DMS114 treated with DMSO at 0.1 percent for 48 hours (cell line): ENCODE measurements at regions not wholly inside any gene's neighbourhood (a gene's known extent, or its start where the extent isn't known, plus 50 kb on each side); places are given as distances from the start of the nearest gene placed in this dataset.

Experiments used
- DNase-seq: peaks from one replicate; lab custom pipeline; 2025; ENCODE audit not compliant: unreplicated experiment; lab: John Stamatoyannopoulos, UW

DNA sequence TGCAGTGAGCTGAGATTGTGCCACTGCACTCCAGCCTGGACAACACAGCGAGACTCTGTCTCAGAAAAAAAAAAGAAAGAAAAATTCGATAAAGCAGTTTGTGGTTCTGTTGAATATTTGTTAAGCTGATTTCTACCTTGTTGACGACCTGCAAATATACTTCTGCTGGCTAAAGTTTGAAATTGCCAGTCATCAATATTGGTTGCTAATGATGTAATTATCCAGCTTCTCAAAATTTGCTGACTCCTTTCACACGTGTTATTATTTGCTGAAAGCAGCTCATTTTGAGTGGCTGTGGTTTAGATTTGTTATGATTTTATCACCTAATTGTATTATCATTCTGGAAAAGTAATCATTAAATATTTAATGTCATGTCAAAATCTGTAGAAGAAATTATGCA is 774.3 kb downstream of the QKI start:
- DNase-seq, result no peak

DNA sequence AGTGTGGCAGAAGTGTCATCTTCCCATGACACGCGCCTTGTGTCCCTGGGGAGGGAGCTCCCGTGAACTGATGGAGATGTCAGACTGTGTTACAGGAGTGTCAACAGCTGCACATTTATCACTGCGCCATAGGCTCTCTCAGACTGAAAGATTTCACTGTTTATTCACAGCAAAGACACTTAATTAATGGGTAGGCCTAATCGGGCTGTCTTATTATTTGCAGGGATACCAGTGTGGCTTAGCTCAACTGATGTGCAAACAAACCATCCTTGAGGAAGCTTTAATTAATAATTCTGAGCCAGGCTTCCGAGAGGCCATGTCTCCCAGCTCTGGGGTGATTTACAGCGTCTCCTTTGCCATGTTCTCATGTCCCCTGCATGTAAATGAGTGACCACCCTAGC is 771.0 kb downstream of the QKI start:
- no peak for DNase-seq

DNA sequence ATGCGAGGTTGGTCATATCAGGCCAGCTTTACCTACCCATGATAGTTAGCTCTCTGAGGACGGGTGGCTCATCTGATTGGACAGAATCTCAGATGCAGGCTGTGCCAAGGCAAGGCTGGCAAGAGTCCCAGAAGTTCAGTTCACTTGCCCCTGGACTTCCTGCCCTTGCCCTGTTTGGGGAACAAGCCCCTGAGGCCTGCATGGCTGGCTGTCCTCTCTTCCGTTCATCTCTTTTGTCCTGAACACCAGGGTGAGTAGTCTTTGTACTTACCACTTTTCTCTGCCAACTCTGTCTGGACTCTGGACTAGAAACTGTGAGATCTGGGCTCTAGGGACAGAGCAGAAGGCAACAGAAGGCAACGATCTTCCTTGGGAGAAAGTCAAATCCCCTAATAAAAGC is 769.9 kb downstream of the QKI start:
- no peak for DNase-seq

DNA sequence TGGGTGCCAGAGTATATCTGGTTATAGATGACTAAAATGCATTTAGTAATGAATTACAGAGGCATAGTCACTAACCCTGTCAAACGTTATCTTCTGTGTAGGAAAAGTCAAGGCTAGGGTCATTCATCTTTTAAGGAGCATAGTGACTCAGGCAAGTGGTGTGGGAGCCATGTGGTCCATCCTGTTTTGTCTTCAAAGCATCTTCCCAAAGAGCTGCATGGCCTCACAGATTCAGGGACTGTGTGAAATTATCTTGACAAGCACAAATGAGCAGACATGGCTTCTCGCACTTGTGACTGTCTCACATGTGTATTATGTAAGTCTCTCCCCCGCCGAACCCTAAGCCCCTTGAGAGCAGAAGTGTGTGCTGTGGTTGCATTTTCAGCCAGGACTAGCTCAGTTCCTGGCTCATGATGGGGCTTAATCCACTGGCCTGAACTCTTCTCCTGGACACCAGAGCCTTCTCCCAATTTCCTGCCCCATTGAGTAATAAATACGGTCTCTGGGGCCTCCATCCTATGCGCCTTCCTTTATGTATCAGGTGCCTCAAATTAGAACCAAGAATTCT is 769.1 kb downstream of the QKI start:
- DNase-seq, result no peak

GRCh38 chr6:164178679-164179332 is 764.3 kb downstream of the QKI start:
- DNase-seq, result no peak

DNA sequence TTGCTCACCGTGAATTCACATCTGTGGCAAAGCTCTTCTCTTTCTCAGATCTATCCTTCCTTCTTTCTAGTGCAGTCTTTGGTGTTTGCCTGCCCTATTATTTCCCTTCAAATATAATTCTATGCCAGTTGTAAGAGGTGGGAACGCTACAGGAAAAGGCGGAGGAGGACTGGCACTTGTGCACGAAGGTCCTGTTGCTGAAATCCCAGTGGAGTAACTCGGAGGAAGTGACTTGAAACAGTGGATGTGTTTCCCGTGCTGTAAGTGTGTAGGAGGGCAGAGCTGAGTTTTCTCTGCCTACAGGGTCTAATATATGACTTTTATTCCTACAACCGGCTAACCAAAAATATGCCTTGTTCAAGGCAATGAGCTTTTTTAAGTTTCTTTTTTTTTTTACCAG is 754.8 kb downstream of the QKI start:
- DNase-seq, result no peak

DNA sequence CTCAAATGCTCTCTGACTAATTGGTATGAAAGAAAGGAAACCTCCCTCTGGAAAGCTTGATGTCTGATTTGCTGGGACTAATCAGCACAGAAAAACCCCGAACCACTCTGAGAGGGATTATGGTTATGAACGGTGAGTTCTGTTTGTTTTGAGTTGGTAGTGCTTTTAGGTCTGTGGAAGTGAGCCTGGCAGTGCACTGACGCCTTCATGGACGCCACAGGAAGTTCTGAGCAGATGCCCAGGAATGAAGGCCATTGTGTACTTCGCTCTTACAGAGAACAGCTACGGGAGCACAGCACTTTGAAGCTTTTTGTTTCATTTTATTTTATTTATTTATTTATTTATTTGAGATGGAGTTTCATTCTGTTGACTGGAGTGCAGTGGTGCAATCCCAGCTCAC is 754.1 kb downstream of the QKI start:
- no peak for DNase-seq

DNA sequence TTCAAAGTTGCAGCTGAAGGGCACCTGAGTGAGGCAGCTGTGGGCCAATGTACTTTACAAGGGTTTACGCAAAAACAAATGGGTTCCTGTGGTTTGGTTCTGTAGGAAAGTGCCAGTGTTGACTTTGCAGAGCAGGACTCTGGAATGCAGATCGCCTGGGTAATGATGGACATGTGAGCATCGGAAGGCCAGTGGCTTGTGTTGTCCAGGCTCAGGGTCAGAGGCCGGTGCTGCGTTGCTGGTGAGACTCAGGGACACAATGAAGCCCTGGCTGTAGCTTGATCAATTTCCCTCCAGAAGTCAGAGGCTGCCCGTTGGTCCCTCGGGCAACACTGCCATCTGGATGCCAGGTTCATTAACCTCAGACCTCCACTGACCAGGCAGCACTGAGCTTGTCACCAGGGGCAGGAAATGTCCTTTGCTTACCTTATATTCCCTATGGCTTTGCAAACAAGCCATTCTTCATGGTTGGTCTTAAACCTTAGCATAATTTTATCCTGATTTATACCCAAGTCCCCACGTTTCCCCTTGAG is 753.4 kb downstream of the QKI start:
- no peak for DNase-seq

- no peak for DNase-seq
These were observed 752.5 kb downstream of the QKI start for GRCh38 chr6:164166996-164167395.

- no peak for DNase-seq
These were observed 752.0 kb downstream of the QKI start for GRCh38 chr6:164166515-164166914.

GRCh38 chr6:164164876-164165275 is 750.4 kb downstream of the QKI start:
- no peak for DNase-seq

- DNase-seq, result no peak
These were observed 748.7 kb downstream of the QKI start for GRCh38 chr6:164163239-164163638.

DNA sequence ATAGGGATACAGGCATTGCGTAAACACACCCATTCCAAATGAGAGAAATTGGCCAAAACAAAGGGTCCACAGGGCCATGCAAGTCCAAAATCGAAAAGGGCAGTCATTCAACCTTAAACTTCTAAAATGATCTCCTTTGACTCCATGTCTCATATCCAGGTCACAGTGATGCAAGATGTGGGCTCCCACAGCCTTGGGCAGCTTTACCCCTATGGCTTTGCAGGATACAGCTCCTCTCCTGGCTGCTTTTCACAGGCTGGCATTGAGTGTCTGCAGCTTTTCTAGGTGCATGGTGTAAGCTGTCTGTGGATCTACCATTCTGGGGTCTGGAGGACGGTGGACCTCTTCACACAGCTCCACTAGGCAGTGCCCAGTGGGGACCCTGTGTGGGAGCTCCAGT is 744.5 kb downstream of the QKI start:
- no peak for DNase-seq

- DNase-seq, result no peak
These were observed 740.1 kb downstream of the QKI start for GRCh38 chr6:164154588-164154987.

DNA sequence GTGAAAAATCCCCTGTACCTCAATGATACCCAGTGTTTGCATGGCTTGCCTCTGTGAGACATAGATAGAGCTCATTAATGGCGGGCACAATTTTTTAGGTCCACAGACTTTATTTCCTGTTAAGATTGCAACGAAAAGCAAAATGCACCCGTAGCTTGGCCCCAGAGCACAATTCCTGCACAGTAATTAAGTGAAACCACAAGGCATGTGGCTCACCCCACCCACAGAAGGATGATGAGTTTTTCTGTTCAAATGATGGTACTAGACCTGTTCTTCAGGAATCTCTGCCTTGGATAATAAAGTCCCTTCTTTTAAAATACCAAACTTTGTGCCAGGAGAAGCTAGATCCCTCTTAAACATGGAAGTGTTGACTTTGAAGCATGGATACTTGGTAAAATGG is 738.1 kb downstream of the QKI start:
- no peak for DNase-seq

DNA sequence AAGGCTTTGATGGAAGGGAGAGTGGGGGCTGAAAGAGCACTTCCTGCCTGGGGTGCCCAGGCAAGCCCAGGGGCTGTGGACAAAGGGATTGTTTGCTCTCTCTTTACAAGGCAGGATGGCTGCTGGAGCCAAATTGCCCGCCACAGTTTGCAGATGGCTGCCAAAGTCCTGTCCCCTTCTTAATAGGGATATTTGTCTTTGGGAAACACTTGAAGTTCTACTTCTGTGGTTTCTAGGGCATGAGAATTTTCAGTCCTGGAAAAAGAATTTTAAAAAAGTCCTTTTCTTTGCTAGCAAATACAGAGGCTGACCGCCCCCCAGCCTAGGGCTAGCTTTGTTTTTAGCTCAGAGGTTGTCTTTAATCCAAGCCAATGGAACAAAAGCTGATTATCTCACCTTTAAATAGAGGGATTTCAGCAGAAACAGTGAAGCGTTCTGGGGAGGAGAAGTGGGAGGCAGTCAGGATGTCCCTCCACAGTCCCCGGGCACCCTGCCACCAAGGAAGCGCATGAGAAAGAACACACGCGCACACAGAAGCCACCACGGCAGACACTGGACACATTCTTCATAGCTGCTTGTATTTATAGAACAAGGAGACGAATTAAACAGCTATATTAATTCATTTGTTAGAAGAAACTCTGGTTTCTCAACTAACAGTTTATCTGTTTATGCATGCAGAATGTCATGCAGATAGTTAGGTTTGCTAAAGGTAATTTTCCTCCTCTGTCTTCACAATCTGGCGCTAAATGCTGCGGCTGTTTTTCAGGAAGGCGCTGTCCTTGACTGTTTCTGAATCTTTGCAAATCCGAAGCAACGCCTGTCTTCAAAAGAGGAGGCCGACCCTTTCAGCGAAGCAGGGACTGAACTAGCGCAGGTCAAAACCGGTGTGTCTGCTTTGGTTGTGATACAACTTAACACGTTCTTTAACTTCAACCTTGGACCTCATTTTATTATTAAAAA is 736.9 kb downstream of the QKI start:
- no peak for DNase-seq

GRCh38 chr6:164150232-164150631 is 735.7 kb downstream of the QKI start:
- DNase-seq, result no peak

GRCh38 chr6:164148788-164149187 is 734.3 kb downstream of the QKI start:
- DNase-seq, result no peak

GRCh38 chr6:164144316-164144715 is 729.8 kb downstream of the QKI start:
- no peak for DNase-seq

DNA sequence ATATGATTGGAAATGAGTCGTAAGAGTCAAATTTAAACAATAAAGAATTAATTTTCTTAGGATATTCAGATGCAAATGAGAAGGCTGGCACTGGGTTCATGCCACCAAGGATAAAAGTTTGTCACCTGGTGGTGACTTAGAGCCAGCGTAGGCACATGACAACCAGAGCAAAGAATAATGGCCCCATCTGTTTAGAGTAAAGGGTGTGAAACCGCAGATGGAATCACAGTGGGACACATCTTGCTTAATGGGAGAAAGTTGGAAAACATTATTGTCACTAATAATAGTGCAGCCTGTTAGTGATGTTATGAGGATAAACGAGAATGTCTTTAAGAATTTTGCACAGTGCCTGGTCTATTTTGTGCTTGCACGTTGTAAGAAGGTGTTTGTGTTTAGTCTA is 727.8 kb downstream of the QKI start:
- DNase-seq, result no peak

DNA sequence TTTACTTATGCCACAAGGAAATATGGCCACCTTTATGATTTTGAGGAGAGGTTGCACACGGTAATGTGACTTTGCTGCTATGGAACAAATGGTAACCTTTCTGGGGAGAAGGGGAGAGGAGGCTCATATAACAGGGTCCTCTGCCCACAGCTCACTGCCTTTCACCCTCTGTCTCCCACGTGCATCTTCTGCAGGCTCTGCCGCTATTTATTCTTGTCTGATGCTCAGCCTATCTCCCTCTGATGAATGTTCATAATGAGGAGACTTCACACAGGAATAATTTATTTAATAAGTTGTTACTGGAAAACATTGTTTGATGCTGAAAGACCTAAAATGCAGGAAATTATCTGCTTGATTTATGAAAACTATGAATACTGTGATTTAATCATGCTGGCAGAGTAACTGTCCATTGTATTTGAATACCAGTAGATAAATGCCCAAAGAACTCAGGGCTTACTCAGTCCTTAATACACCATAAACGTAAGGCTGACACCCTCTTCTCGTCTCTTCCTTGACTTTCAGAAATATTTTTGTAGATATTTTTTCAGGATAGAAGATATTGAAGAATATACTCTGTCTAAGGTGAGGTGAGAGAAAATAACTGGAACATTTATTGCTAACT is 721.1 kb downstream of the QKI start:
- DNase-seq, result no peak
